ENCODE measurements at regions not wholly inside any gene's neighbourhood (a gene's known extent, or its start where the extent isn't known, plus 50 kb on each side); places are given as distances from the start of the nearest gene placed in this dataset.

GRCh38 chr6:76609160-76609559, 536.7 kb upstream of the IMPG1 start:
- H3K9me3 ChIP-seq (ENCODE audit: control insufficient read depth, insufficient read depth, low read length) = peaks cover 9% of the 10 kb centered on the region

GRCh38 chr6:76594109-76594508, 521.6 kb upstream of the IMPG1 start:
- Histone ChIP-seq H3K27me3 (ENCODE audit: control insufficient read depth, insufficient read depth, low read length) (no peaks in the 10 kb centered on the region), H3K27ac (ENCODE audit: low read depth, low read length) (no peak overlapping the region), H3K9me3 (ENCODE audit: control insufficient read depth, insufficient read depth, low read length) (peaks cover 8% of the 10 kb centered on the region; the same call in 1 of the 2 replicates), H3K4me3 (ENCODE audit: low read depth, low read length) (no peak overlapping the region)
- TF ChIP-seq CTCF (IDR thresholded peaks at IDR 0.05; ENCODE audit: low read depth, low read length) = no peak
- ChIA-PET CTCF (no interaction called here), POLR2A (no interaction called here)
- no peak for DNase-seq (ENCODE audit: low read depth, low spot score)

More at GRCh38 chr6:76609160-76609559, 536.7 kb upstream of the IMPG1 start:
- POLR2A ChIA-PET = no interaction called here
- no peak overlapping the region for H3K4me3 ChIP-seq (ENCODE audit: low read depth, low read length)
- H3K27ac ChIP-seq (ENCODE audit: low read depth, low read length) = no peak overlapping the region
- H3K27me3 ChIP-seq (ENCODE audit: control insufficient read depth, insufficient read depth, low read length) = no peaks in the 10 kb centered on the region
- no peak for DNase-seq (ENCODE audit: low read depth, low spot score)
- no peak for TF ChIP-seq CTCF (IDR thresholded peaks at IDR 0.05; ENCODE audit: low read depth, low read length)
- CTCF ChIA-PET = no interaction called here

- Histone ChIP-seq H3K27me3 (ENCODE audit: control insufficient read depth, insufficient read depth, low read length) (no peaks in the 10 kb centered on the region), H3K9me3 (ENCODE audit: control insufficient read depth, insufficient read depth, low read length) (peaks cover 8% of the 10 kb centered on the region; the same call in 1 of the 2 replicates), H3K4me3 (ENCODE audit: low read depth, low read length) (no peak overlapping the region), H3K27ac (ENCODE audit: low read depth, low read length) (no peak overlapping the region)
- ChIA-PET POLR2A (no interaction called here), CTCF (no interaction called here)
- DNase-seq (ENCODE audit: low read depth, low spot score) = no peak
- TF ChIP-seq CTCF (IDR thresholded peaks at IDR 0.05; ENCODE audit: low read depth, low read length) = no peak
Measured at GRCh38 chr6:76593668-76594067, 521.2 kb upstream of the IMPG1 start.

GRCh38 chr6:76592566-76592965, 520.1 kb upstream of the IMPG1 start:
- no peak for TF ChIP-seq CTCF (IDR thresholded peaks at IDR 0.05; ENCODE audit: low read depth, low read length)
- CTCF ChIA-PET = no interaction called here
- peaks cover 8% of the 10 kb centered on the region; the same call in 1 of the 2 replicates for H3K9me3 ChIP-seq (ENCODE audit: control insufficient read depth, insufficient read depth, low read length)
- DNase-seq (ENCODE audit: low read depth, low spot score) = no peak
- H3K27me3 ChIP-seq (ENCODE audit: control insufficient read depth, insufficient read depth, low read length) = no peaks in the 10 kb centered on the region
- POLR2A ChIA-PET = no interaction called here
- H3K27ac ChIP-seq (ENCODE audit: low read depth, low read length) = no peak overlapping the region
- no peak overlapping the region for H3K4me3 ChIP-seq (ENCODE audit: low read depth, low read length)

GRCh38 chr6:76587271-76587670, 514.8 kb upstream of the IMPG1 start:
- Histone ChIP-seq H3K9me3 (ENCODE audit: control insufficient read depth, insufficient read depth, low read length) (no peaks in the 10 kb centered on the region; the same call in 1 of the 2 replicates), H3K27ac (ENCODE audit: low read depth, low read length) (no peak overlapping the region), H3K27me3 (ENCODE audit: control insufficient read depth, insufficient read depth, low read length) (no peaks in the 10 kb centered on the region), H3K4me3 (ENCODE audit: low read depth, low read length) (no peak overlapping the region)
- ChIA-PET POLR2A (no interaction called here), CTCF (no interaction called here)
- no peak for TF ChIP-seq CTCF (IDR thresholded peaks at IDR 0.05; ENCODE audit: low read depth, low read length)
- DNase-seq (ENCODE audit: low read depth, low spot score) = no peak
